A549 (cell line): ENCODE measurements at regions not wholly inside any gene's neighbourhood (a gene's known extent, or its start where the extent isn't known, plus 50 kb on each side); places are given as distances from the start of the nearest gene placed in this dataset.

ENCODE experiments used
- ATAC-seq, 2 experiments: fragments of 200-7000 bp in 1 of 2; fragments of >200 bp in 1 of 2; cut with Nextera tagmentation in 1 of 2; cut with Tn5 transposase in 1 of 2; 3 replicates each; pipeline versions ENCODE4 v1.8.0 to v1.9.1; 2018 to 2020; ENCODE audit warnings: mild to moderate bottlenecking in 1 of 2, moderate library complexity in 1 of 2
- CTCF ChIA-PET: fragments of 300-600 bp; sonication (Branson Sonifier 250); formaldehyde crosslinking; extraction: SDS; loops from one replicate; lab custom pipeline; 2021; ENCODE audit warnings: antibody characterized with exemption, inconsistent platforms; lab: Yijun Ruan, JAX
- POLR2A ChIA-PET: fragments of 350-600 bp; formaldehyde crosslinking; extraction: SDS; loops from one replicate; lab custom pipeline; 2021; ENCODE audit warnings: antibody characterized with exemption, inconsistent platforms; lab: Yijun Ruan, JAX
- DNase-seq, 2 experiments: peaks; one replicate each; pipeline versions ENCODE4 v3.0.0 to v3.0.0-alpha.2; 2011 to 2016; ENCODE audit warnings: low read depth in 1 of 2, low spot score in 1 of 2
- FAIRE-seq: peaks from 2 replicates; lab custom pipeline; 2011; peaks lifted over from hg19 to GRCh38; lab: Jason Lieb, UNC
- H3K27ac ChIP-seq, 2 experiments: fragments of >200 bp; sonication (Bioruptor Twin); formaldehyde crosslinking; 3 replicates each; pipeline ENCODE4 v1.5.1; 2016 to 2017
- H3K4me1 ChIP-seq: fragments of >200 bp; sonication (Bioruptor Twin); formaldehyde crosslinking; 3 replicates; pipeline ENCODE4 v1.6.1; 2016
- H3K4me2 ChIP-seq: fragments of >200 bp; sonication (Bioruptor Twin); formaldehyde crosslinking; 3 replicates; pipeline ENCODE4 v1.6.1; 2016
- H3K4me3 ChIP-seq: fragments of >200 bp; sonication (Bioruptor Twin); formaldehyde crosslinking; 3 replicates; pipeline ENCODE4 v1.5.1; 2016
- H3K9me3 ChIP-seq: fragments of >200 bp; sonication (Bioruptor Twin); formaldehyde crosslinking; 3 replicates; pipeline ENCODE4 v1.6.1; 2016
- BCL3 ChIP-seq: fragments of >200 bp; sonication (Bioruptor Twin); formaldehyde crosslinking; IDR thresholded peaks from 3 replicates; pipeline ENCODE4 v1.6.1; 2016
- CBX8 ChIP-seq: fragments of 200-600 bp; sonication (generic); IDR thresholded peaks from 2 replicates; pipeline ENCODE4 v1.6.1; 2016
- CEBPB ChIP-seq, 2 experiments: fragments of >200 bp in 1 of 2; sonication (Bioruptor Twin) in 1 of 2; formaldehyde crosslinking in 1 of 2; IDR thresholded peaks; 2 replicates each; pipeline ENCODE4 v1.6.1; 2012 to 2016
- CTCF ChIP-seq: fragments of >200 bp; sonication (Bioruptor Twin); formaldehyde crosslinking; IDR thresholded peaks from 3 replicates; pipeline ENCODE4 v1.5.1; 2016
- EHF ChIP-seq: fragments of 250-450 bp; sonication (Bioruptor Pico); IDR thresholded peaks from 2 replicates; pipeline ENCODE4 v1.5.0; 2020; ENCODE audit warnings: mild to moderate bottlenecking
- FOSB ChIP-seq: fragments of 250-450 bp; sonication (Bioruptor Pico); IDR thresholded peaks from 2 replicates; pipeline ENCODE4 v1.5.0; 2020; ENCODE audit warnings: mild to moderate bottlenecking, moderate library complexity
- GATA3 ChIP-seq: IDR thresholded peaks from 2 replicates; pipeline ENCODE4 v1.6.1; 2012; ENCODE audit warnings: borderline replicate concordance
- HDAC2 ChIP-seq: fragments of 200-600 bp; sonication (generic); IDR thresholded peaks from 2 replicates; pipeline ENCODE4 v1.6.1; 2016
- HOXA7 ChIP-seq: fragments of 250-450 bp; sonication (Bioruptor Pico); IDR thresholded peaks from 2 replicates; pipeline ENCODE4 v1.5.0; 2020; ENCODE audit warnings: mild to moderate bottlenecking, moderate library complexity
- JUN ChIP-seq, 2 experiments: fragments of >200 bp; sonication (Bioruptor Twin); formaldehyde crosslinking; IDR thresholded peaks; 2 replicates in 1 of 2; 3 replicates in 1 of 2; pipeline ENCODE4 v1.6.1; 2016 to 2017
- NR3C1 ChIP-seq: fragments of >200 bp; sonication (Bioruptor Twin); formaldehyde crosslinking; IDR thresholded peaks from 3 replicates; pipeline ENCODE4 v1.6.1; 2017
- PBX3 ChIP-seq: IDR thresholded peaks from 2 replicates; pipeline ENCODE4 v1.6.1; 2012
- POLR2AphosphoS2 ChIP-seq: conservative IDR thresholded peaks from 2 replicates; pipeline ENCODE4 v1.6.1; 2012; ENCODE audit warnings: low read length, improper control_type of control experiment, inconsistent platforms
- RAD21 ChIP-seq, 2 experiments: fragments of >200 bp in 1 of 2; sonication (Bioruptor Twin) in 1 of 2; formaldehyde crosslinking in 1 of 2; IDR thresholded peaks in 1 of 2; conservative IDR thresholded peaks in 1 of 2; 2 replicates in 1 of 2; 3 replicates in 1 of 2; pipeline ENCODE4 v1.6.1; 2012 to 2018; ENCODE audit warnings: inconsistent platforms in 1 of 2
- RARB ChIP-seq: fragments of 250-450 bp; sonication (Bioruptor Pico); IDR thresholded peaks from 2 replicates; pipeline ENCODE4 v1.8.0; 2021; ENCODE audit warnings: mild to moderate bottlenecking, moderate library complexity
- SMC3 ChIP-seq: fragments of >200 bp; sonication (Bioruptor Twin); formaldehyde crosslinking; IDR thresholded peaks from 3 replicates; pipeline ENCODE4 v1.6.1; 2018; ENCODE audit warnings: inconsistent platforms
- SREBF2 ChIP-seq: fragments of 450-650 bp; IDR thresholded peaks from 2 replicates; pipeline ENCODE4 v1.6.1; 2014; ENCODE audit warnings: mild to moderate bottlenecking, moderate library complexity
- TFCP2L1 ChIP-seq: fragments of 250-450 bp; sonication (Bioruptor Pico); IDR thresholded peaks from 2 replicates; pipeline ENCODE4 v1.5.0; 2021; ENCODE audit warnings: mild to moderate bottlenecking
- TP53 ChIP-seq: fragments of 250-450 bp; sonication (Bioruptor Pico); IDR thresholded peaks from 2 replicates; pipeline ENCODE4 v1.5.0; 2021; ENCODE audit warnings: mild to moderate bottlenecking, moderate library complexity
- ZNF302 ChIP-seq: fragments of 250-450 bp; sonication (Bioruptor Pico); IDR thresholded peaks from 2 replicates; pipeline ENCODE4 v1.9.0; 2021; ENCODE audit warnings: inconsistent platforms, mild to moderate bottlenecking, moderate library complexity
- WGBS: methylation state at CpG from one replicate; pipeline ENCODE4 v1.1.6; 2017; ENCODE audit errors: missing lambda C conversion rate; 5-methylcytosine and 5-hydroxymethylcytosine counted together

- no peak for TF ChIP-seq BCL3
These were observed 233.3 kb downstream of the NEDD1 start (continued) for GRCh38 chr12:97140355-97140754.

GRCh38 chr12:97142737-97143410 lies 235.8 kb downstream of the NEDD1 start:
- Histone ChIP-seq H3K4me2 (no peak overlapping the region), H3K4me1 (no peaks in the 10 kb centered on the region), H3K27ac (no peak overlapping the region), H3K9me3 (no peaks in the 10 kb centered on the region), H3K4me3 (no peak overlapping the region)
- no peak for FAIRE-seq
- ATAC-seq = no peak
- ChIA-PET POLR2A (no interaction called here), CTCF (interaction anchor here (0.8 to 1.0 kb wide), 2 partner anchors 9 to 129 kb away, joined by 3 to 4 read pairs; no protein-coding TSS in a partner anchor)
- no peak for TF ChIP-seq PBX3
- no peak for TF ChIP-seq RARB (CRISPR knock-in tag)
- no peak for TF ChIP-seq EHF
- TF ChIP-seq FOSB (CRISPR knock-in tag) = no peak
- TF ChIP-seq POLR2AphosphoS2 = no peak
- no peak for TF ChIP-seq GATA3
- no peak for TF ChIP-seq JUN (IDR thresholded peaks at IDR 0.05)
- no peak for TF ChIP-seq NR3C1
- no peak for TF ChIP-seq ZNF302 (CRISPR knock-in tag)
- TF ChIP-seq TFCP2L1 (CRISPR knock-in tag) = no peak
- no peak for DNase-seq
- WGBS = 23% methylated on average over 6 of the region's 6 CpGs

- CTCF ChIA-PET = interaction anchor here (0.6 to 2.1 kb wide), 13 partner anchors 8 to 1248 kb away, joined by 3 to 12 read pairs (median 4); no protein-coding TSS in a partner anchor
- TF ChIP-seq NR3C1 (no peak), CTCF (peak; percentile 56), SMC3 (peak; percentile 62), CEBPB (IDR thresholded peaks at IDR 0.05) (peak in 1 of 2 experiments; percentile 55; a peak in 2 of 4 replicates), RAD21 (conservative IDR thresholded peaks at IDR 0.05 in 1 of 2, IDR thresholded peaks at IDR 0.05 in 1 of 2) (peak; percentile 41 to 65; a peak in 3 of 5 replicates)
- TF ChIP-seq, all 56 proteins: peak for 4
- POLR2A ChIA-PET = no interaction called here
- WGBS = 18% methylated on average over 9 of the region's 9 CpGs
- Histone ChIP-seq H3K4me2 (no peak overlapping the region), H3K4me3 (no peak overlapping the region), H3K9me3 (no peaks in the 10 kb centered on the region), H3K4me1 (no peaks in the 10 kb centered on the region), H3K27ac (no peak overlapping the region)
- DNase-seq (peak; percentile 24 to 57), FAIRE-seq (no peak), ATAC-seq (peak; percentile 96 to 100)
These were observed 242.0 kb downstream of the NEDD1 start for GRCh38 chr12:97148941-97149559.

- no peak for FAIRE-seq
These were observed 244.4 kb downstream of the NEDD1 start for GRCh38 chr12:97151481-97151880.

More at GRCh38 chr12:97151481-97151880, 244.4 kb downstream of the NEDD1 start:
- ATAC-seq = no peak
- Histone ChIP-seq H3K4me2 (no peak overlapping the region), H3K9me3 (no peaks in the 10 kb centered on the region), H3K27ac (no peak overlapping the region), H3K4me1 (no peaks in the 10 kb centered on the region), H3K4me3 (no peak overlapping the region)
- WGBS = 21% methylated on average over 1 of the region's 1 CpG
- no peak for TF ChIP-seq CBX8
- no peak for TF ChIP-seq HDAC2
- TF ChIP-seq SREBF2 = no peak
- TF ChIP-seq EHF = no peak
- TF ChIP-seq TP53 (CRISPR knock-in tag) = no peak
- TF ChIP-seq ZNF302 (CRISPR knock-in tag) = no peak
- no peak for TF ChIP-seq HOXA7 (CRISPR knock-in tag)
- DNase-seq = no peak
- POLR2A ChIA-PET = no interaction called here
- CTCF ChIA-PET = interaction anchor here (1.0 to 1.5 kb wide), 2 partner anchors 8 to 1246 kb away, joined by 3 read pairs; no protein-coding TSS in a partner anchor
